PC-9 (cell line): ENCODE measurements at regions not wholly inside any gene's neighbourhood (a gene's known extent, or its start where the extent isn't known, plus 50 kb on each side); places are given as distances from the start of the nearest gene placed in this dataset.

Experiments used
- BruUV-seq: library from RNA; stranded (reverse); fragments of 400-500 nt; replicated peaks from 2 replicates; lab custom pipeline; 2021; lab: Mats Ljungman, UMichigan
- CTCF ChIA-PET: fragments of 300-600 bp; sonication (Branson Sonifier 250); formaldehyde crosslinking; loops from one replicate; lab custom pipeline; 2022; ENCODE audit warnings: antibody characterized with exemption; lab: Charles Lee
- POLR2A ChIA-PET: fragments of 300-600 bp; sonication (Branson Sonifier 250); formaldehyde crosslinking; loops from one replicate; lab custom pipeline; 2022; ENCODE audit warnings: antibody characterized with exemption; ENCODE audit not compliant: unreplicated experiment; lab: Charles Lee
- DNase-seq, 2 experiments: peaks; one replicate each; pipeline versions ENCODE4 v3.0.0 to v3.0.0-alpha.2; 2015 to 2022; ENCODE audit warnings: mixed read lengths in 1 of 2
- H2AFZ ChIP-seq: fragments of 200-600 bp; sonication (generic); 2 replicates; pipeline ENCODE4 v1.8.1; 2017; ENCODE audit warnings: antibody characterized with exemption
- H3F3A ChIP-seq: fragments of 200-600 bp; sonication (generic); 2 replicates; pipeline ENCODE4 v1.8.1; 2017; ENCODE audit warnings: antibody characterized with exemption, mild to moderate bottlenecking, low read depth; ENCODE audit not compliant: insufficient read depth
- H3K27ac ChIP-seq: fragments of 200-600 bp; sonication (generic); 2 replicates; pipeline ENCODE4 v1.6.1; 2016; ENCODE audit warnings: mixed run types
- H3K27me3 ChIP-seq: fragments of 200-600 bp; sonication (generic); 2 replicates; pipeline ENCODE4 v1.6.1; 2016; ENCODE audit warnings: low read depth, mixed run types; ENCODE audit not compliant: insufficient read depth
- H3K36me3 ChIP-seq: fragments of 200-600 bp; sonication (generic); 2 replicates; pipeline ENCODE4 v1.6.1; 2016; ENCODE audit warnings: low read depth, mixed run types
- H3K4me1 ChIP-seq: fragments of 200-600 bp; sonication (generic); replicated peaks from 2 replicates; pipeline ENCODE4 v1.6.1; 2016; ENCODE audit warnings: mixed run types; ENCODE audit not compliant: insufficient read depth
- H3K4me2 ChIP-seq: fragments of 200-600 bp; sonication (generic); 2 replicates; pipeline ENCODE4 v1.6.1; 2017; ENCODE audit warnings: mixed run types
- H3K4me3 ChIP-seq: fragments of 200-600 bp; sonication (generic); 2 replicates; pipeline ENCODE4 v1.6.1; 2016; ENCODE audit warnings: mixed run types
- H3K79me2 ChIP-seq: fragments of 200-600 bp; sonication (generic); 2 replicates; pipeline ENCODE4 v1.6.1; 2017; ENCODE audit warnings: low read depth, mixed run types
- H3K9me2 ChIP-seq: fragments of 200-600 bp; sonication (generic); 2 replicates; pipeline ENCODE4 v1.8.1; 2017; ENCODE audit warnings: mild to moderate bottlenecking; ENCODE audit not compliant: insufficient read depth
- H3K9me3 ChIP-seq: fragments of 200-600 bp; sonication (generic); 2 replicates; pipeline ENCODE4 v1.8.1; 2016; ENCODE audit warnings: low read depth; ENCODE audit not compliant: insufficient read depth
- H4K20me1 ChIP-seq: fragments of 200-600 bp; sonication (generic); 2 replicates; pipeline ENCODE4 v1.8.1; 2017; ENCODE audit not compliant: insufficient read depth
- EZH2 ChIP-seq: fragments of 200-600 bp; sonication (generic); IDR thresholded peaks from 2 replicates; pipeline ENCODE4 v1.8.0; 2017; ENCODE audit warnings: antibody characterized with exemption, low read depth
- intact Hi-C: fragments of 100-400 bp; cut with micrococcal nuclease; formaldehyde crosslinking; loops from one replicate; pipeline ENCODE4 v1.10.0; 2022; ENCODE audit not compliant: unreplicated experiment
- TF ChIP-seq, protein P1 (sequence below): fragments of 200-600 bp; sonication (generic); conservative IDR thresholded peaks from 2 replicates; pipeline ENCODE4 v1.6.1; 2017; ENCODE audit warnings: mixed run types, antibody characterized with exemption, mild to moderate bottlenecking, moderate library complexity

- Histone ChIP-seq H3K9me2 (no peaks in the 10 kb centered on the region; the same call in 1 of the 2 replicates), H3K4me1 (no peaks in the 10 kb centered on the region), H3K9me3 (no peaks in the 10 kb centered on the region), H3F3A (no peaks in the 10 kb centered on the region), H3K36me3 (peaks cover 14% of the 10 kb centered on the region; the same call in 1 of the 2 replicates), H3K4me2 (no peak overlapping the region), H3K27me3 (no peaks in the 10 kb centered on the region), H3K27ac (no peak overlapping the region), H3K4me3 (no peak overlapping the region), H2AFZ (no peak overlapping the region), H3K79me2 (no peaks in the 10 kb centered on the region), H4K20me1 (no peaks in the 10 kb centered on the region)
- intact Hi-C loops: no loop called here
- POLR2A ChIA-PET: no interaction called here
- no TSS peak for BruUV-seq
- TF ChIP-seq, protein P1, sequence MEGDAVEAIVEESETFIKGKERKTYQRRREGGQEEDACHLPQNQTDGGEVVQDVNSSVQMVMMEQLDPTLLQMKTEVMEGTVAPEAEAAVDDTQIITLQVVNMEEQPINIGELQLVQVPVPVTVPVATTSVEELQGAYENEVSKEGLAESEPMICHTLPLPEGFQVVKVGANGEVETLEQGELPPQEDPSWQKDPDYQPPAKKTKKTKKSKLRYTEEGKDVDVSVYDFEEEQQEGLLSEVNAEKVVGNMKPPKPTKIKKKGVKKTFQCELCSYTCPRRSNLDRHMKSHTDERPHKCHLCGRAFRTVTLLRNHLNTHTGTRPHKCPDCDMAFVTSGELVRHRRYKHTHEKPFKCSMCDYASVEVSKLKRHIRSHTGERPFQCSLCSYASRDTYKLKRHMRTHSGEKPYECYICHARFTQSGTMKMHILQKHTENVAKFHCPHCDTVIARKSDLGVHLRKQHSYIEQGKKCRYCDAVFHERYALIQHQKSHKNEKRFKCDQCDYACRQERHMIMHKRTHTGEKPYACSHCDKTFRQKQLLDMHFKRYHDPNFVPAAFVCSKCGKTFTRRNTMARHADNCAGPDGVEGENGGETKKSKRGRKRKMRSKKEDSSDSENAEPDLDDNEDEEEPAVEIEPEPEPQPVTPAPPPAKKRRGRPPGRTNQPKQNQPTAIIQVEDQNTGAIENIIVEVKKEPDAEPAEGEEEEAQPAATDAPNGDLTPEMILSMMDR: no peak
- no peak for TF ChIP-seq EZH2
- no peak for DNase-seq
- CTCF ChIA-PET: no interaction called here
Measured at GRCh38 chr3:107249132-107249531, 128.1 kb upstream of the CCDC54 start.

DNA sequence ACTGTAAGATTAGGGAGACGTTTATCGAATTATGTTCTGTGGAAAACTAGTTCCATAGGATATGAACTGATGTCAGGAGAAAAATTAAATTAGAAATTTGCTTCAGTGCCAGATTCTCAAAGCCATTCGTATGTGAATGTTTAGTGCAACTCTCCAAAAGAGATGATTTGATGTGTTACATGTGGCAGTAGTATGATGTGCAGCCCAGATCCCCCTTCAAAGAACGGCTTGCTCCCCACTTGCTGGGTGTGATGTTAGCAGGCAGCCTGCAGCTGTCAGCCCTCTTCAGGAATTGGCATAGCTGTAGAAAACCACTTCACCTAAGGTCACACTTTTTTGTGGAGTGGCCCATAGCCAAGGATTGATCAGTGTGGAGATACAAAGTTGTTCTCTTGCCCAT lies 127.0 kb upstream of the CCDC54 start:
- Histone ChIP-seq H3K9me2 (no peaks in the 10 kb centered on the region; the same call in 1 of the 2 replicates), H3K4me2 (no peak overlapping the region), H3F3A (no peaks in the 10 kb centered on the region), H3K27me3 (no peaks in the 10 kb centered on the region), H2AFZ (no peak overlapping the region), H3K36me3 (peaks cover 14% of the 10 kb centered on the region; the same call in 1 of the 2 replicates), H4K20me1 (no peaks in the 10 kb centered on the region), H3K27ac (no peak overlapping the region), H3K4me3 (no peak overlapping the region), H3K4me1 (no peaks in the 10 kb centered on the region), H3K79me2 (no peaks in the 10 kb centered on the region), H3K9me3 (no peaks in the 10 kb centered on the region)
- CTCF ChIA-PET: no interaction called here
- POLR2A ChIA-PET: no interaction called here
- intact Hi-C loops: no loop called here
- TF ChIP-seq, protein P1: no peak
- no peak for TF ChIP-seq EZH2
- BruUV-seq: no TSS peak
- DNase-seq: no peak

DNA sequence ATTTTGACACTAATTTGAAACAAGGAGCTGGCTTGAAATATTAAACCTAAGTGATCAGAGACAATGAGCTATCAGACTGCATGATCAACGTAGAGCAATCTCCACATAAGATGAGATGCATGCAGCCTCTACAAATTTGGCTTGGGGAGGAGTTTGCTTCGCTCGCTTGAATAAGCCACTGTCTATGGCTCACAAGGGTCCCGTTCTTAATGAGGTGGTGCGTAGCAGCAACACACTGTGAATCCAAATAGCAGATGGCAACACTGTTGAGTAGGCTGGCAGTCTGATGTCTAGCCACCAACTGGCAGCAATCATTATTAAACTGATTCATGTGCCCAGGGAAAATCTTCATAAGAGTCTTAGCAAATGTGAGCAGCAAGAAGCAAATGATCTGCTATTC lies 125.4 kb upstream of the CCDC54 start:
- no peaks in the 10 kb centered on the region for H3K4me1 ChIP-seq
- intact Hi-C loops: no loop called here
- H3K79me2 ChIP-seq: no peaks in the 10 kb centered on the region
- ChIA-PET CTCF (no interaction called here), POLR2A (no interaction called here)
- H3K9me3 ChIP-seq: no peaks in the 10 kb centered on the region
- BruUV-seq: no TSS peak
- no peak overlapping the region for H3K4me3 ChIP-seq
- H3K27ac ChIP-seq: no peak overlapping the region
- TF ChIP-seq, protein P1: no peak
- TF ChIP-seq EZH2: no peak
- no peak overlapping the region for H3K4me2 ChIP-seq
- no peaks in the 10 kb centered on the region for H3K27me3 ChIP-seq
- H3K36me3 ChIP-seq: 0 out of 2 replicates have a peak, but pooled peaks cover 7% of the 10 kb centered on the region
- no peaks in the 10 kb centered on the region for H4K20me1 ChIP-seq
- H3F3A ChIP-seq: no peaks in the 10 kb centered on the region
- H3K9me2 ChIP-seq: no peaks in the 10 kb centered on the region; the same call in 1 of the 2 replicates
- no peak for DNase-seq
- no peak overlapping the region for H2AFZ ChIP-seq
